GM18951 (cell line): ENCODE measurements at regions not wholly inside any gene's neighbourhood (a gene's known extent, or its start where the extent isn't known, plus 50 kb on each side); places are given as distances from the start of the nearest gene placed in this dataset.

Source experiments
- POLR2A ChIP-seq: IDR thresholded peaks from 4 replicates; pipeline ENCODE4 v1.6.1; 2011; ENCODE audit warnings: mild to moderate bottlenecking; ENCODE audit not compliant: insufficient read length, insufficient read depth; ENCODE audit errors: extremely low read depth
- in situ Hi-C: fragments of 300-500 bp; cut with MboI; formaldehyde crosslinking; loops from one replicate; pipeline ENCODE4 v1.12.0; 2022; ENCODE audit warnings: low sequenced_read_pairs, mixed read lengths, inconsistent platforms; ENCODE audit not compliant: unreplicated experiment

DNA sequence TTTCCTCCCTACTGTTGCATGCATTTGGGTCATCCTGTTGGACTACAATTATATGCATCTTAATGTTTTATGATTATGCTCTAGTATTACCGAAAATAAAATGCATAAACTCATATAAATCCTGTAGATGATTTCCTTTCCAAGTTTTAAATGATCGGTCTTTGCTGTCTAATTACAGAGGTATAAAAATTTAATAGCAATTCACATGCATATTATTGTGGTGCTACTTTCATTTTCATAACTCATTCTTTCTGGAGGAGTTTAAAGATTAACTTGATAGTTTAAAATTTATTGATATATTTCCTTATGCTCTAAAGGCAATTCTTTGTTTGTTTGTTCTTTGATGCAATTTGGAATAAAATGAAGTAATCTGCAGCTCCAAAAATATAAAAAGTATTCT lies 1475.1 kb downstream of the MAT2B start:
- no peak for TF ChIP-seq POLR2A
- in situ Hi-C loops, result no loop called here

- no peak for TF ChIP-seq POLR2A
- in situ Hi-C loops, result no loop called here
Measured at GRCh38 chr5:164998142-164998541, 1492.7 kb downstream of the MAT2B start.

- TF ChIP-seq POLR2A, result no peak
- in situ Hi-C loops, result no loop called here
Measured at GRCh38 chr5:164998590-164998989, 1493.2 kb downstream of the MAT2B start.

DNA sequence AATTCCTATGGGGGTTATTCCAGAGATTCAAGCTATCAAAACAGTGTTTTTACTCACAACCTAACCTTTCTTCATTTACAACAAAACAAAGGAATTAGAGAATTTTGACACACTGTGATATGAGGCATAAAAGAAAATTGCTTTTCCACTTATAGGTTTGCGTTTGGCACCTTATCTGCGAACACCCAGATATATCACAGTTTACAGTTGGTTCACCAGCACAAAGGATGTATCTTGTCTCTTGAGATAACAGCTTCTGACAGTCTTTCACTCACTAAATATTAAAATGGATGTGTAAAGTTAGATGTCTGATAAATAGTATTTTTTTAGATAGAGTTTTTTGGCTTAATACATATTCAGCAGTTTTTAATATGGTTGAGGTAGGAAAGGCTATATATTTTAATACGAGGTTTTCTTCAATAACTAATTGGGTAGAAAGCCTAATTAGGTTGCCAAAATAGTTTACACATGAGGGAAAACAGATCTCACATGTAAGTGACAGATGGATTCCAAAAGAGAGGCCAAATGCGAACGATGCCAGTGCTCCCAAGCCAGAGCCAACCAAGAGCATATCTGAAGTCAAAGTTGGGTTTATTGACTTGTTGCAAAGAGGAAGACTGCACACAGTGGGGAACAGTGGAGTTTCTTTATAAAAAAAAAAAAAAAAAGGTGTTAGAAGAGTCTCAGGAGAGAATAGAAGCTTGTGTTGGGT lies 1495.2 kb downstream of the MAT2B start:
- in situ Hi-C loops, result no loop called here
- TF ChIP-seq POLR2A, result no peak

- in situ Hi-C loops, result no loop called here
- TF ChIP-seq POLR2A, result no peak
Measured at GRCh38 chr5:165003283-165003682, 1497.9 kb downstream of the MAT2B start.

- in situ Hi-C loops, result no loop called here
- no peak for TF ChIP-seq POLR2A
Measured at GRCh38 chr5:165004175-165004574, 1498.8 kb downstream of the MAT2B start.

- in situ Hi-C loops, result no loop called here
Measured at GRCh38 chr5:165014439-165014838, 1509.0 kb downstream of the MAT2B start.

DNA sequence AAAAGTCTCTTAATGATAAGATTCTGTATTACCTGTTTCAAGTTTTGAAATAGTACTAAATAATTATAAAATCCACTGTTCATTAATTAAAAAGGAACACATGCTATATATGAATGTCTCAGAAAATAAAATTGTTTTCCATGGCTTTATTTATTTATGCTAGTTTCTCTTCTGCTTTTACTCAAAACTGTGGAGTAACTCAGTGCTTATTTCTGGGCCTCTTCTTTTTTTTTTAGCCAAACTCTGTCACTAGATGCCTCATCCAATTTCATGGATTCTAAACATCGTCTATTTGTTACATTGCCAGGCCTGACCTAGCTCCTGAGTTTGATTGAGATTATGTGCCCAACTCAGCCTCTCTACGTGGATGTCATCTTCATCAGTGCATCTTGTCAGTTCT lies 1509.7 kb downstream of the MAT2B start:
- in situ Hi-C loops, result no loop called here
- no peak for TF ChIP-seq POLR2A

More at GRCh38 chr5:165014439-165014838, 1509.0 kb downstream of the MAT2B start:
- no peak for TF ChIP-seq POLR2A

GRCh38 chr5:165015547-165015946 lies 1510.1 kb downstream of the MAT2B start:
- in situ Hi-C loops, result no loop called here
- TF ChIP-seq POLR2A, result no peak

GRCh38 chr5:165026971-165027370 lies 1521.6 kb downstream of the MAT2B start:
- in situ Hi-C loops, result no loop called here

DNA sequence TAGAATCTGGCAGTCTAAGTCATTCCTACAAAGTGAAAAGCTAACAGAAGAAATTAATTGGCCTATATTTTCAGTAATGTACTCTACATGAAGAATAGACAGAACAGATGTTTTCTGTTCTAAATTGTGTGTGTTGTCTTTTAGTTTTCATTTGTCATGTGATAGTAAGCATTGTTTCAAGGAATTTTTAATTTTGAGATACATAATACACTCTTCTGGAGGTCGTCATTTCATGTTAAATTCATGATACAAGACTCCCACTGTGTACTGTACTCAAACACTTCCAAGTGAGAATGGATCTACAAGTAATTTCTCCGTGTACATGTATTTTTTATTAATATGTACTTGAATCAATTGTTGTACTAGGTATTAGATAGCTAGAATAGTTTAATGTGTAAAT lies 1522.9 kb downstream of the MAT2B start:
- in situ Hi-C loops, result no loop called here
- TF ChIP-seq POLR2A, result no peak

More at GRCh38 chr5:165026971-165027370, 1521.6 kb downstream of the MAT2B start:
- no peak for TF ChIP-seq POLR2A

DNA sequence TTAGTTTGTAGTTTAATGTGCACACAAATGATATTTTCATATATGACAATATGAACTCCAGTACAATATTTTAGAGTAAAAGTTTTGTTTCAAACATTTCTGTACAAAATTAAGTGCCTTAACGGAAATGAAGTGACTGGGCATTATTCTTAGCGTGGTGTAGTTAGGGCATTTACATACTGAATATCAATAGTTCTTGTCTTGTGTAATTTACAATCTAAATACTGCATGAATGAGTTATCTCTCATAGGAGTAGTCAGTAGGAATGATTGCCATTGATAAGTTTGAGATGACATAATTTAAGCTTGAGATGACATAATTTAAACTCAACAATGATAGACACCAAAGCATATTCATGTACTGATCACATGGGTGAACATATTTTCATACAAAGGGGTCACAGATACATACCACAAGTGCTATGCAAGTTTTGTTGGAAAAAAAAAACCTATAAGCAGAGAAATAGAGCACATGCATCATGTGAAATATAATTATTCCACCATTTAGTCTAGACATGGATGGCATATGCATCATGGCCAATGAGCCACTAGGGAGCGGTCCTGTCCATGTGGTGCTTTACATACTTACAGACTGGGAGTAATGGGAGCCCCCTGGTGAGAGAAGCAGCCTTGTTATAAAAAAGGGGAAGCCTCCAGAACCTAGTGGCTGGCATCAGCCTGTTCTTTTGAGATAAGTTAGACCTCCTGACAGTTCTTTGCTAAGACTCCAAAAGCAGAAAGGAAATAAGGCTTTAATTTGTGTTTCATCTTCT lies 1523.9 kb downstream of the MAT2B start:
- in situ Hi-C loops, result no loop called here
- no peak for TF ChIP-seq POLR2A

DNA sequence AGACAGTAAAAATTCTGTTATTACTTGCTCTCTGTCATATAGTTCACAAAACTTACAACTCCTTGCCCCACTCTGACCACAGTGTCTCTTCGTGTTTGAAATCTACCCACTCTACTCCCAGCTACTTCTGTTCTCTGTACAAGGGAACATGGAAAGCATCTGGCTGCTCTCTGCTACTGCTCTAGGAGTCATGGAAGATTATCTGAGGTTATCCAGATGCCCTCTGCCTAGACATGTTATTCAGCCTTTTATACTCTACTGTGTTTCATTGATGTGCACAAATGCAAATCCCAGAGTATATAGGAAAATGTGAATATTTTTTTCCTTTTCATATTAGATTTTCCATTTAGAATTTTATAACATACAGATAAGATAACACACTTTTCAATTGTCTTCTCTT lies 1525.6 kb downstream of the MAT2B start:
- in situ Hi-C loops, result no loop called here
- TF ChIP-seq POLR2A, result no peak

GRCh38 chr5:165031371-165031770 lies 1526.0 kb downstream of the MAT2B start:
- TF ChIP-seq POLR2A, result no peak

More at GRCh38 chr5:165031371-165031770, 1526.0 kb downstream of the MAT2B start:
- in situ Hi-C loops, result no loop called here
